Fibroblast of the aortic adventitia (primary cell): ENCODE measurements at regions not wholly inside any gene's neighbourhood (a gene's known extent, or its start where the extent isn't known, plus 50 kb on each side); places are given as distances from the start of the nearest gene placed in this dataset.

Experiments
- DNase-seq: peaks from one replicate; pipeline ENCODE4 v3.0.0-alpha.2; 2010; ENCODE audit warnings: low read depth
- H3K4me3 ChIP-seq: 2 replicates; pipeline ENCODE4 v1.5.1; 2011; ENCODE audit warnings: low read depth, mild to moderate bottlenecking, control low read depth, low read length, moderate library complexity
- CTCF ChIP-seq: IDR thresholded peaks from 2 replicates; pipeline ENCODE4 v1.5.1; 2011; ENCODE audit warnings: mild to moderate bottlenecking, low read length, control low read depth, inconsistent platforms; ENCODE audit not compliant: insufficient read depth

- no peak for TF ChIP-seq CTCF
- H3K4me3 ChIP-seq, result no peak overlapping the region
- DNase-seq, result peak; percentile 66
Measured at GRCh38 chr3:28850186-28850585, 430.7 kb upstream of the RBMS3 start.

GRCh38 chr3:28853830-28854229 lies 427.0 kb upstream of the RBMS3 start:
- TF ChIP-seq CTCF, result no peak
- H3K4me3 ChIP-seq, result no peak overlapping the region
- peak; percentile 46 for DNase-seq

GRCh38 chr3:28856796-28857195 lies 424.1 kb upstream of the RBMS3 start:
- no peak for DNase-seq
- H3K4me3 ChIP-seq, result no peak overlapping the region
- TF ChIP-seq CTCF, result no peak

GRCh38 chr3:28859897-28860296 lies 421.0 kb upstream of the RBMS3 start:
- no peak for TF ChIP-seq CTCF
- DNase-seq, result no peak
- H3K4me3 ChIP-seq, result no peak overlapping the region

GRCh38 chr3:28860307-28860706 lies 420.6 kb upstream of the RBMS3 start:
- TF ChIP-seq CTCF, result no peak
- H3K4me3 ChIP-seq, result no peak overlapping the region
- peak; percentile 82 for DNase-seq

GRCh38 chr3:28863186-28863585 lies 417.7 kb upstream of the RBMS3 start:
- no peak for DNase-seq
- no peak for TF ChIP-seq CTCF
- H3K4me3 ChIP-seq, result no peak overlapping the region

- H3K4me3 ChIP-seq, result no peak overlapping the region
- DNase-seq, result no peak
- no peak for TF ChIP-seq CTCF
Measured at GRCh38 chr3:28867836-28868235, 413.0 kb upstream of the RBMS3 start.
